ENCODE measurements at regions not wholly inside any gene's neighbourhood (a gene's known extent, or its start where the extent isn't known, plus 50 kb on each side); places are given as distances from the start of the nearest gene placed in this dataset.
A peak's percentile ranks its signal among the peaks of the same experiment; 100 is the strongest.

GRCh38 chr16:86061721-86062120, 162.8 kb downstream of the IRF8 start:
- no peak for DNase-seq

GRCh38 chr16:86062271-86062965, 163.5 kb downstream of the IRF8 start:
- DNase-seq, result no peak

GRCh38 chr16:86063760-86064405, 164.9 kb downstream of the IRF8 start:
- no peak for DNase-seq

- no peak for DNase-seq
Observed at GRCh38 chr16:86064431-86065250, 165.7 kb downstream of the IRF8 start.

GRCh38 chr16:86065711-86066110, 166.7 kb downstream of the IRF8 start:
- DNase-seq, result no peak

- no peak for DNase-seq
Observed at GRCh38 chr16:86066811-86067210, 167.8 kb downstream of the IRF8 start.

- DNase-seq, result no peak
Observed at GRCh38 chr16:86067516-86067915, 168.6 kb downstream of the IRF8 start.

- DNase-seq, result no peak
Observed at GRCh38 chr16:86067936-86068335, 169.0 kb downstream of the IRF8 start.

- DNase-seq, result no peak
Observed at GRCh38 chr16:86068722-86069121, 169.8 kb downstream of the IRF8 start.

- DNase-seq, result no peak
Observed at GRCh38 chr16:86069736-86070298, 170.9 kb downstream of the IRF8 start.

- DNase-seq, result no peak
Observed at GRCh38 chr16:86070484-86070883, 171.5 kb downstream of the IRF8 start.

GRCh38 chr16:86070971-86071370, 172.0 kb downstream of the IRF8 start:
- DNase-seq, result no peak

GRCh38 chr16:86071611-86072240, 172.8 kb downstream of the IRF8 start:
- no peak for DNase-seq

- DNase-seq, result peak; percentile 41 to 65
Observed at GRCh38 chr16:86072328-86073102, 173.6 kb downstream of the IRF8 start.

- no peak for DNase-seq
Observed at GRCh38 chr16:86073103-86073625, 174.2 kb downstream of the IRF8 start.

GRCh38 chr16:86073763-86074493, 175.0 kb downstream of the IRF8 start:
- DNase-seq, result no peak

GRCh38 chr16:86074651-86075487, 175.9 kb downstream of the IRF8 start:
- no peak for DNase-seq

GRCh38 chr16:86075488-86075785, 176.5 kb downstream of the IRF8 start:
- DNase-seq, result no peak

GRCh38 chr16:86075839-86076440, 177.0 kb downstream of the IRF8 start:
- DNase-seq, result no peak

GRCh38 chr16:86076606-86077005, 177.6 kb downstream of the IRF8 start:
- DNase-seq, result no peak

Measured in stimulated activated CD4-positive, alpha-beta T cell treated with anti-CD3 and anti-CD28 coated beads, Interleukin-2, amount 100 ng/mL, for 24 hours (primary cell).